HG02840 (cell line): ENCODE measurements at regions not wholly inside any gene's neighbourhood (a gene's known extent, or its start where the extent isn't known, plus 50 kb on each side); places are given as distances from the start of the nearest gene placed in this dataset.
"Not testable (repeated sequence)": the region's sequence is repeated elsewhere in the genome, so short reads cannot be mapped to it uniquely, and the experiment has no call there.

Source experiments
- ATAC-seq: cut with Tn5 transposase; IDR thresholded peaks from one replicate; pipeline ENCODE4 v1.9.1; 2021; ENCODE audit warnings: mild to moderate bottlenecking, moderate library complexity, moderate number of reproducible peaks; ENCODE audit not compliant: unreplicated experiment, low FRiP score

- ATAC-seq, result no peak
Measured at GRCh38 chrX:68978255-68978654, 149.4 kb downstream of the EFNB1 start.

DNA sequence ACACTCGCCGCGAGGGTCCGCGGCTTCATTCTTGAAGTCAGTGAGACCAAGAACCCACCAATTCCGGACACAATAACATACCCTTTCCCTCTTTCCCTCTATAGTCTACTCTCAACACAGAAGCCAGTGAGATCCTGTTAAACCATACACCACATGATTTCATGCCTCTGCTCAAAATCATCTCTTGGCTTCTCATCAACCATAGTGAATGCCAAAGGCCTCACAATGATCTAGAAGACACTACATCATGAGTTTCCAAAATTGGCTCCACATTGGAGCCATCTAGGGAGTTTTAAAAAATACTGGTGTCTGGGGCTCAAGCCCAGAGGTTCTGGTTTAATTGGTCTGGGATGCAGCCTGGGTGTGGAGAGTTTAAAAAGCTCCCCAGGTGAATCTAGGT lies 124.5 kb downstream of the EFNB1 start:
- ATAC-seq, result no peak

- ATAC-seq, result not testable (repeated sequence)
Measured at GRCh38 chrX:68951942-68952619, 123.3 kb downstream of the EFNB1 start.

GRCh38 chrX:68950937-68951336 lies 122.1 kb downstream of the EFNB1 start:
- no peak for ATAC-seq

DNA sequence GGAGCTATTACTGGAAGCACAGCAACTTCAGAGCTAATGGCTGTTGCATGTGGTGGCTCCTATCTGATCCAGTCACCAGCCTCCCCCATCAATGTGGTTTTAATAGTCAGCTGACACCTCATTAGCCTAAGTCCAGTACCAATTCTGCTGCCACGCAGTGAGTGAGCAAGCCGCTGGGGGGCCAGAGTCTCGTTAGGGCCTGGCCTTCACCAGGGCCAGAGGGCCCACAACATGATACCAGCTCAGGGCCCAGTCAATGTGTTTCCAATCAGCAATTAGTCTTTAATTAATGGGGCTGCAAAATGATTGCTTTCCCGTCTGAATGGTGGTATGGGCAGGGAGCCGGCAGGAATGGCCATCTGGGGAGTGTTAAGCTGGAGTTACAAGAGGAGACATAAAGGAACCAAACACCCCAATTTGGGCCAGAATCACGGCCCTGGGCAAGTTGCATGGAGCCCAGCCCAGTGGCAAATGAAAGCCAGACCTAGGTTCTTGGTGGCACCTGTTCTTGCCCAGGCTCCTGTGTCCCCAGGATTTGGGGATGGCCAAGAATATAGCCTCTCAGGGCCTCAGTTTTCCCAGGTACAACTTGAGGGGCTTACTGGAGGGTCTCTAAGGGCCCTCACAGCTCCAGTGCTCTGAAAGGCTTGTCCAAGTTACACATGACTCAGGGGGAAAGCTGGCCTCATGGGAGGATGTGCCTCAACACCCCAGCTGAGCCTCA lies 119.2 kb downstream of the EFNB1 start:
- no peak for ATAC-seq

GRCh38 chrX:68945603-68946228 lies 116.9 kb downstream of the EFNB1 start:
- ATAC-seq, result no peak

DNA sequence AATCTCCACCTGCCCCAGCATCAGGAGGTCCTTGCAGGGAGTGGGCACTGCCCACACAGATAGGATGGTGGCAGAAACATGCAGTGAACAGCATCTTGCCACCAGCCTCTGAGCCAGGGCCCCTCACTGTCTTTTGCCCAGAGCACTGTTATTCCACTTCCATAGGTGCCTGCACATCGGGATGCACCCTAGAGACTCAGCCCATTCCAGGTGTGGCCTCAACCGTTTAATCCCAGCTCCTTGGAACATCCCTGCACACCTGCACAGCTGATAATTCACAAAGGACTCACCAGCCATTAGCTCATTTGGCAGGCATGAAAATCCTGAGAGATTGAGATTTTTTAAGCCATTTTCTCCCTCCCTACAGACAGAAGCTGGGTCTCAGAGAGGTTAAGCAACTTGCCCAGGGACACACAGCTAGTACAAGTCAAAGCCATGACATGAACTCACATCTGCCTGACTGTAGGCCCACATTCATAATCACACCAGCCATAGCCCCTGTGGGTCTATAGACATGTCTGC lies 116.3 kb downstream of the EFNB1 start:
- no peak for ATAC-seq

DNA sequence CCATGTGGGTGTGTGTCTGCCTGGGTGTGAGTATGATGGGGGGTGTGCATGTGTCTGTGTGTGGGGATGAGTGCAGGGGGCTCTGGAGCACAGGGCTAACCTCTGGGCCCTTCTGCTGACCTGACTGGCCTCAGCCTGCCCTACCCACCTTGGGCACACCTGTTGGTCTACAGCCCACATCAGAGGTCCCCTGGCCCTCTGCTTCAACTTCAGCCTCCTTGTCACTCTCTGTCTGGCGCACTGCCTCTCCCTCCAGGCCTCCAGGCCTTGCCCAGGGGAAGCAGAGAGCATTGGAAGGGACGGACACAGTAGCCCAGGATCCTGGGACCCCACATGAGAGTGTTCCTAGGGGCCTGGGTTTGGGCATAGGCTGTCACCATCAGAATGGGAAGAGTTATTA lies 115.4 kb downstream of the EFNB1 start:
- no peak for ATAC-seq

DNA sequence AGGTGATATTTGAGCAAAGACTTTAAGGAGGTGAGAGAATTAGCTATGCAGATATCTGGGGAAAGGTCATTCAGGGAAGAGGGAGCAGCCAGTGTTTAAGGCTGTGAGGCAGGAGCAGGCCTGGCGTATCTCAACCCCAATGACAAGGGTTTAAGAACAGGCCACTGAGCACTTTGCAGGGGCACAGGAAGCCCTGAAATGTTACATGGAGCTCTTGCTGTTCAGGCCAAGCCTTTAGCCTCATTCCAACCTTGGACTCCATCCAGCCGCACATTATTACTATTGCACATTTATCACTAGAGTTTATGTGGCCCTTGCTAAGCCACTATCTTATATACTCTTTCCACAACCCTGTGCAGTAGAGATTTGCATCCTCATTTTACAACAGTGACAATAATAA lies 114.0 kb downstream of the EFNB1 start:
- ATAC-seq, result no peak

DNA sequence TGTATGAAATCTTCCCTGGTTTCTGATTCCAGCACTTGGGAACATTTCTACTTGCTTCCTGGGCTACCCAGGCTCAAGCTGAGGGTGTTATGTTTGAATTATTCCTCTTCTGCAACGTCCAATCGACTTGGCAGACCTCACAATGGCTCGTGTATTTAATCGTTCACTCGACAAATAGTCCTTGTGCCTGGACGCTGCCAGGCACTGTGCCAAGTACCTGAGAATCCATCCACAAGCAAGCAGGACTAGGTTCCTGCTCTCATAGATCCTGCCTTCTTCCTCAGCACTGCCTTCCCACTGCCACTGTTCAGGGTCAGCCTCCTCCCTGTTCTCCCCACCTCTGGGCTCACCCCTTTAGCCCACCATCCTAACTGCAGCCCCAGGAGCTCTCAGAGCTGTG lies 113.3 kb downstream of the EFNB1 start:
- no peak for ATAC-seq

DNA sequence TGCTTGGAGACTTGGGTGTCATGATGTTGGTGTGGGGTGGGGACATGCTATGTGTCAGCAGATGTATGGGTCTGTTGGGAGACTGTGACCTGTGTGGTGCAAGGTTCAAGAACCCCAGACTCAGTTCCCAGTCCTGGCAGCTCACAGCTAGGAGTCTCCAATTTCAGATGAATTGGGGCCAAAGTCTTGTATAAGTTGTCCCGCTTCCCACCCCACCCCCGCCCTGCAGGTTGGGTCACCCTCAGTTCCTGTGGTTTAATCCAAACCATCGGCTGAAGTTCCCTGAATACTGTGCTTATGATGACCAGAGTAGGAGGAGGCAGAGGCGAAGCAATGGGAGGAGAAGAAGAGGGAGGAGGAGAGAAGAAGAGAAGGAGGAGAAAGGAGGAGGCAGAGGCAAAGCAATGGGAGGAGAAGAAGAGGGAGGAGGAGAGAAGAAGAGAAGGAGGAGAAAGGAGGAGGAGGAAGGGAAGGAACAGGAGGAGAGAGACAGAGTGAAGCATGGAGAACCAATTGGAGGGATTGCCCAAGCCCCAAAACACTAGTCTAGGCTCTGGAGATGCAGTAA lies 112.6 kb downstream of the EFNB1 start:
- no peak for ATAC-seq

DNA sequence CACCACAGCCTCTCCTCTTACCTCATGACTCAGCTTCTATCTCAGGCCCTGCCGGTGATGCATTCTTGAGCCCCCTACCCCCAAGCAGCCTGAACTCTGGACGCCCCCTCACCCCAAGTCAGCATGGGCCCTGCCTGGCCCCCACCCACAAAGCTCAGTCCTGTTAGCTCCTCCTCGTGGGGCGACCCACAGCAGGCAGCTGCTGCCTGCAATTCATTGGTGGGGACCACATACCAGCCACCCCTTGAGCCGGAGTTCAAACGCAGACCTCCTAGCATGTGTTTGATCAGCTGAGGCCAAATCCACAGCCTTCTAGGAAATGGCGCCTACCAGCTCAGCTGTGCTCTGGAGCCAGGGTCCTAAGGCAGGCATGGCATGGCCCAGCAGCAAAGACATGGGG lies 111.8 kb downstream of the EFNB1 start:
- ATAC-seq, result no peak

GRCh38 chrX:68939868-68940267 lies 111.0 kb downstream of the EFNB1 start:
- no peak for ATAC-seq

- ATAC-seq, result no peak
Measured at GRCh38 chrX:68938244-68939004, 109.6 kb downstream of the EFNB1 start.

GRCh38 chrX:68937581-68937980 lies 108.8 kb downstream of the EFNB1 start:
- ATAC-seq, result no peak

DNA sequence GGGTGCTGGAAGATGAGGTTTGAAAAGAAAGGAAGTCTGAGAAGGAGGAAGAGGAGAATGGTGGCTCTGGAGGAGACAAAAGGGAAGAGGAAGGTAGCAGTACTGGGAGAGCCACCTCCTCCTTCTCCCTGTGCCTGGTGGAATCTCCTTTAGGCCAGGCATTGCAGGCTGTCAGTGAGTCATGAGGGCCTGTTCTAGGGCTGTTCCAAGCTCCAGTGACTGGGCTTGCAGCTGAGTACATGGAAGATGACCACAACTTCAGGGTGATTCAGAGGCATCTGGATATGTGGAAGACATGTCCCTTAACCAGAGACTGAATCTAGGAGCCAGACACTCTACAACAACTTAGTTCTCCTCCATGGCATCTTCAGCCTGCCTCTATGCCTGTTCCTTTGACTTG lies 107.8 kb downstream of the EFNB1 start:
- no peak for ATAC-seq

GRCh38 chrX:68936126-68936525 lies 107.3 kb downstream of the EFNB1 start:
- ATAC-seq, result no peak

DNA sequence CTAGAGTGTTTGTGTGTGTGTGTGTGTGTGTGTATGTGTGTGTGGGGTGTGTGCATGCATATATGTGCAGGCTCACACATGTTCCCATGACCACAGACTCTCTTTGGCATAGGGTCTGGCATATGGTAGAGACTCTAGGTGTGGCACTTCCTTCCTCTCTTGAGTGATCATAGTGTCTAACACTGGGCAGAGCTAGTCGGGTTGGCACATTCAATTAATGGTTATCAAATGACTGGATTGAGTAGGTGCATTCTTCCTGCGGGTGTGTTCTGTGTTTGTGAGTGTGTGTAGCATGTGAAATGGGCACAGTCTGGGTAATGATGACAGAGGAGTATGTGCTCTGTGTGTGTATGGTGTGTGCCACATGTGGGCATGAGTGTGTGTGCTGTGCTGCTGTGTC lies 106.5 kb downstream of the EFNB1 start:
- ATAC-seq, result no peak

DNA sequence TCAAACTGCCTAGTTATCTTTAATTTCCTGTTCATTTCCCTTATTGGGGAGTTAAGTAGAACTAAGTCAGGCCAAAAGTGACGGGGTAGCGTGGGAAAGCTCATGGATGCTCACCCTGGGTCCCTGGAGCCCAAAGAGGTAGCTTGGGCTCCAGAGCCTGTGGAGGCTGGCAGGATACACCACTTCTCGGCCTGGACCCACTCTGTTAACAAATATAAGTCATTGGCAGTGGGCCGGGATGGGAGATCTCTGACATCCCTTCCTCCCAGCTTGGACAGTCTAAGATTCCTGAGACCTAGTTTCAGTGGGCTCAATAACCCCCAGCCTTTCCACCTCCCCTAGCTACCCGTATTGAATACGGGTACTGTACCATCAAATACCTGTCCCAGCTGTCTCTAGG lies 106.1 kb downstream of the EFNB1 start:
- ATAC-seq, result no peak

GRCh38 chrX:68934421-68934820 lies 105.6 kb downstream of the EFNB1 start:
- ATAC-seq, result no peak

- no peak for ATAC-seq
Measured at GRCh38 chrX:68932611-68933010, 103.8 kb downstream of the EFNB1 start.
